HCT116 (cell line): ENCODE measurements at regions not wholly inside any gene's neighbourhood (a gene's known extent, or its start where the extent isn't known, plus 50 kb on each side); places are given as distances from the start of the nearest gene placed in this dataset.

Experiments used
- ATAC-seq: fragments of 200-7000 bp; cut with Tn5 transposase; 2 replicates; pipeline ENCODE4 v1.9.1; 2020; ENCODE audit warnings: mild to moderate bottlenecking, moderate library complexity
- BruUV-seq: library from RNA; stranded (reverse); fragments of 400-500 nt; replicated peaks from 2 replicates; lab custom pipeline; 2021; lab: Mats Ljungman, UMichigan
- CTCF ChIA-PET: fragments of 300-600 bp; sonication (Branson Sonifier 250); formaldehyde crosslinking; loops from one replicate; lab custom pipeline; 2021; ENCODE audit warnings: antibody characterized with exemption; lab: Charles Lee
- POLR2A ChIA-PET: fragments of 300-600, 350-600 bp; sonication (Branson Sonifier 250); formaldehyde crosslinking; loops from one replicate; lab custom pipeline; 2021; ENCODE audit warnings: antibody characterized with exemption; lab: Charles Lee
- RAD21 ChIA-PET, 2 experiments: fragments of 300-600 bp; sonication (Branson Sonifier 250); formaldehyde crosslinking; loops; one replicate each; lab custom pipeline; 2023; ENCODE audit warnings: low total read pairs in 2 of 2; ENCODE audit not compliant: uncharacterized antibody in 2 of 2, unreplicated experiment in 2 of 2, low non-redundant PET in 1 of 2; lab: Charles Lee
- DNase-seq: peaks from one replicate; pipeline ENCODE4 v3.0.0-alpha.2; 2010; ENCODE audit warnings: low read depth, low spot score
- H2AFZ ChIP-seq: fragments of 200-600 bp; shearing (Covaris generic), sonication (generic); 2 replicates; pipeline ENCODE4 v1.6.1; 2017; ENCODE audit warnings: low read depth, mixed run types, mixed read lengths, antibody characterized with exemption, low read length; ENCODE audit not compliant: poor library complexity, severe bottlenecking
- H3K27ac ChIP-seq: 2 replicates; pipeline ENCODE4 v1.5.1; 2012; ENCODE audit warnings: low read depth, low read length
- H3K27me3 ChIP-seq: fragments of 200-600 bp; sonication (generic); 2 replicates; pipeline ENCODE4 v1.6.1; 2016; ENCODE audit warnings: mixed run types, low read length, mixed read lengths; ENCODE audit not compliant: insufficient read depth
- H3K36me3 ChIP-seq, 2 experiments: fragments of 200-500 bp in 1 of 2; fragments of 200-600 bp in 1 of 2; sonication (Bioruptor generic) in 1 of 2; sonication (generic) in 1 of 2; 2 replicates each; pipeline versions ENCODE4 v1.5.1 to v1.6.1; 2014 to 2016; ENCODE audit warnings: low read length in 2 of 2, inconsistent platforms in 1 of 2, mixed read lengths in 1 of 2, mixed run types in 1 of 2; ENCODE audit not compliant: insufficient read depth in 2 of 2, control insufficient read depth in 1 of 2
- H3K4me1 ChIP-seq, 2 experiments: fragments of 200-600 bp in 1 of 2; sonication (generic) in 1 of 2; 2 replicates each; pipeline versions ENCODE4 v1.5.1 to v1.6.1; 2012 to 2017; ENCODE audit warnings: low read length in 2 of 2, inconsistent platforms in 1 of 2, mild to moderate bottlenecking in 1 of 2, mixed read lengths in 1 of 2, mixed run types in 1 of 2, moderate library complexity in 1 of 2; ENCODE audit not compliant: insufficient read depth in 2 of 2, control insufficient read depth in 1 of 2
- H3K4me2 ChIP-seq: fragments of 200-600 bp; sonication (generic); 2 replicates; pipeline ENCODE4 v1.6.1; 2017; ENCODE audit warnings: mixed run types, low read length, mixed read lengths
- H3K4me3 ChIP-seq, 2 experiments: fragments of 200-600 bp in 1 of 2; sonication (generic) in 1 of 2; replicated peaks in 1 of 2; 2 replicates each; pipeline ENCODE4 v1.5.1; 2011 to 2016; ENCODE audit warnings: low read length in 2 of 2, control low read depth in 1 of 2, low read depth in 1 of 2, mild to moderate bottlenecking in 1 of 2, mixed read lengths in 1 of 2, mixed run types in 1 of 2
- H3K79me2 ChIP-seq: fragments of 200-600 bp; sonication (generic); 2 replicates; pipeline ENCODE4 v1.6.1; 2017; ENCODE audit warnings: mild to moderate bottlenecking, mixed run types, low read length, moderate library complexity, mixed read lengths; ENCODE audit not compliant: insufficient read depth
- H3K9ac ChIP-seq: fragments of 200-600 bp; sonication (generic); 2 replicates; pipeline ENCODE4 v1.6.1; 2016; ENCODE audit warnings: low read length, mixed read lengths
- H3K9me2 ChIP-seq: fragments of 200-600 bp; sonication (generic), shearing (Covaris generic); 2 replicates; pipeline ENCODE4 v1.6.1; 2017; ENCODE audit warnings: mixed run types, mild to moderate bottlenecking, moderate library complexity; ENCODE audit not compliant: insufficient read depth
- H3K9me3 ChIP-seq, 2 experiments: fragments of 200-500 bp in 1 of 2; fragments of 200-600 bp in 1 of 2; sonication (Bioruptor generic) in 1 of 2; sonication (generic) in 1 of 2; 2 replicates each; pipeline ENCODE4 v1.6.1; 2014 to 2017; ENCODE audit warnings: low read length in 2 of 2, mixed read lengths in 2 of 2, inconsistent platforms in 1 of 2, low read depth in 1 of 2, mild to moderate bottlenecking in 1 of 2, mixed run types in 1 of 2, moderate library complexity in 1 of 2; ENCODE audit not compliant: control insufficient read depth in 1 of 2, insufficient read depth in 1 of 2
- H4K20me1 ChIP-seq: fragments of 200-600 bp; sonication (generic), shearing (Covaris generic); 2 replicates; pipeline ENCODE4 v1.6.1; 2017; ENCODE audit warnings: mixed run types, mild to moderate bottlenecking, moderate library complexity; ENCODE audit not compliant: insufficient read depth
- ATF3 ChIP-seq: IDR thresholded peaks from 2 replicates; pipeline ENCODE4 v1.6.1; 2012
- CBX3 ChIP-seq: IDR thresholded peaks from 2 replicates; pipeline ENCODE4 v1.6.1; 2012; ENCODE audit warnings: low read depth
- CEBPB ChIP-seq: IDR thresholded peaks from 2 replicates; pipeline ENCODE4 v1.6.1; 2012; ENCODE audit warnings: low read depth
- CTCF ChIP-seq, 3 experiments: fragments of 200-600 bp in 1 of 3; sonication (generic) in 1 of 3; IDR thresholded peaks in 2 of 3; conservative IDR thresholded peaks in 1 of 3; 2 replicates each; pipeline ENCODE4 v1.5.1; 2012 to 2017; ENCODE audit warnings: low read depth in 2 of 3, low read length in 2 of 3, antibody characterized with exemption in 1 of 3, borderline replicate concordance in 1 of 3, control low read depth in 1 of 3, mild to moderate bottlenecking in 1 of 3, mixed read lengths in 1 of 3, mixed run types in 1 of 3, moderate library complexity in 1 of 3; ENCODE audit not compliant: insufficient read depth in 1 of 3
- EGR1 ChIP-seq: IDR thresholded peaks from 2 replicates; pipeline ENCODE4 v1.6.1; 2012; ENCODE audit warnings: low read depth
- ELF1 ChIP-seq: IDR thresholded peaks from 2 replicates; pipeline ENCODE4 v1.6.1; 2012; ENCODE audit warnings: low read depth, borderline replicate concordance
- EZH2 ChIP-seq: fragments of 200-600 bp; sonication (generic); IDR thresholded peaks from 2 replicates; pipeline ENCODE4 v1.6.1; 2017; ENCODE audit warnings: antibody characterized with exemption, mixed run types
- EZH2phosphoT487 ChIP-seq: fragments of 200-600 bp; IDR thresholded peaks from 2 replicates; pipeline ENCODE4 v1.6.1; 2018; ENCODE audit warnings: antibody characterized with exemption, borderline replicate concordance
- FOSL1 ChIP-seq: IDR thresholded peaks from 2 replicates; pipeline ENCODE4 v1.6.1; 2012; ENCODE audit warnings: low read depth
- JUND ChIP-seq: IDR thresholded peaks from 2 replicates; pipeline ENCODE4 v1.6.1; 2012
- MAX ChIP-seq: IDR thresholded peaks from 2 replicates; pipeline ENCODE4 v1.6.1; 2012
- POLR2A ChIP-seq: IDR thresholded peaks from 2 replicates; pipeline ENCODE4 v1.7.0; 2011; ENCODE audit warnings: borderline replicate concordance; ENCODE audit not compliant: insufficient read depth, insufficient read length; ENCODE audit errors: extremely low read depth
- POLR2AphosphoS5 ChIP-seq: IDR thresholded peaks from 2 replicates; pipeline ENCODE4 v1.6.1; 2011; ENCODE audit warnings: mild to moderate bottlenecking, low read depth, low read length, moderate library complexity
- SIN3A ChIP-seq: IDR thresholded peaks from 2 replicates; pipeline ENCODE4 v1.6.1; 2012; ENCODE audit warnings: low read depth
- SP1 ChIP-seq: IDR thresholded peaks from 2 replicates; pipeline ENCODE4 v1.6.1; 2012; ENCODE audit warnings: low read depth
- SRF ChIP-seq: IDR thresholded peaks from 2 replicates; pipeline ENCODE4 v1.6.1; 2012; ENCODE audit warnings: low read depth
- TCF7L2 ChIP-seq: IDR thresholded peaks from 2 replicates; pipeline ENCODE4 v1.7.0; 2011; ENCODE audit warnings: borderline replicate concordance, inconsistent platforms; ENCODE audit not compliant: insufficient read depth, insufficient read length; ENCODE audit errors: extremely low read depth
- YY1 ChIP-seq: IDR thresholded peaks from 2 replicates; pipeline ENCODE4 v1.6.1; 2011; ENCODE audit warnings: low read length, low read depth, moderate library complexity, mild to moderate bottlenecking; ENCODE audit not compliant: insufficient replicate concordance; ENCODE audit errors: extremely low read depth
- ZFX ChIP-seq: fragments of 450-650 bp; IDR thresholded peaks from 2 replicates; pipeline ENCODE4 v1.6.1; 2017
- ZNF274 ChIP-seq: fragments of 200-500 bp; sonication (Bioruptor generic); IDR thresholded peaks from 2 replicates; pipeline ENCODE4 v1.6.1; 2014; ENCODE audit warnings: mild to moderate bottlenecking, low read depth, low read length, inconsistent platforms
- intact Hi-C: fragments of 100-400 bp; cut with micrococcal nuclease; formaldehyde crosslinking; loops from 2 replicates; pipeline ENCODE4 v1.10.0; 2022

- ChIA-PET CTCF (no interaction called here), POLR2A (no interaction called here)
- no TSS peak for BruUV-seq
Observed at GRCh38 chr5:30627945-30628344, 565.5 kb upstream of the CDH6 start.

More at GRCh38 chr5:30627945-30628344, 565.5 kb upstream of the CDH6 start:
- DNase-seq, result no peak
- H3K27ac ChIP-seq, result no peak overlapping the region
- H3K9me3 ChIP-seq, result peaks cover 6 to 18% of the 10 kb centered on the region in 2 experiments; a peak in 3 of 4 replicates
- intact Hi-C loops, result no loop called here
- RAD21 ChIA-PET, result no interaction called here
- no peak overlapping the region for H3K4me2 ChIP-seq
- H4K20me1 ChIP-seq, result no peaks in the 10 kb centered on the region
- H3K79me2 ChIP-seq, result no peaks in the 10 kb centered on the region
- no peaks in the 10 kb centered on the region for H3K9me2 ChIP-seq
- H3K36me3 ChIP-seq, result no peaks in the 10 kb centered on the region
- H2AFZ ChIP-seq, result no peak overlapping the region
- H3K4me3 ChIP-seq, result no peak overlapping the region
- H3K4me1 ChIP-seq, result no peaks in the 10 kb centered on the region
- H3K27me3 ChIP-seq, result no peaks in the 10 kb centered on the region
- no peak for TF ChIP-seq ELF1
- no peak for TF ChIP-seq ZNF274
- TF ChIP-seq ATF3, result no peak
- TF ChIP-seq SRF, result no peak
- no peak for TF ChIP-seq SIN3A
- no peak for TF ChIP-seq EZH2
- TF ChIP-seq CTCF (IDR thresholded peaks at IDR 0.05 in 2 of 3, conservative IDR thresholded peaks at IDR 0.05 in 1 of 3; ENCODE audit: borderline replicate concordance in 1 of 3, insufficient read depth in 1 of 3, low read depth in 2 of 3, low read length in 2 of 3), result no peak
- no peak for TF ChIP-seq SP1
- TF ChIP-seq CBX3, result no peak
- no peak for TF ChIP-seq MAX
- TF ChIP-seq YY1, result no peak
- TF ChIP-seq FOSL1, result no peak
- TF ChIP-seq EZH2phosphoT487, result no peak
- no peak for TF ChIP-seq POLR2AphosphoS5
- TF ChIP-seq CEBPB, result no peak
- no peak for TF ChIP-seq EGR1
- no peak for TF ChIP-seq ZFX
- TF ChIP-seq POLR2A, result no peak
- TF ChIP-seq JUND, result no peak
- TF ChIP-seq TCF7L2, result no peak
- H3K9ac ChIP-seq, result no peak overlapping the region
- no peak for ATAC-seq
